Coronary artery (tissue), 2 donors: ENCODE measurements at regions not wholly inside any gene's neighbourhood (a gene's known extent, or its start where the extent isn't known, plus 50 kb on each side); places are given as distances from the start of the nearest gene placed in this dataset.

Experiments used
- DNase-seq: peaks from one replicate; pipeline ENCODE4 v3.0.0-alpha.2; 2017; ENCODE audit warnings: low spot score
- H3K27ac ChIP-seq, 2 donors: fragments of 200-600 bp; sonication (generic); one replicate each; pipeline ENCODE4 v1.5.1; 2016 to 2019
- H3K4me3 ChIP-seq: fragments of 200-600 bp; sonication (generic); 2 replicates; pipeline ENCODE4 v1.5.1; 2016; ENCODE audit warnings: mild to moderate bottlenecking, moderate library complexity
- CTCF ChIP-seq: fragments of 200-600 bp; sonication (generic); IDR thresholded peaks from one replicate; pipeline ENCODE4 v1.5.1; 2019; ENCODE audit warnings: antibody characterized with exemption

GRCh38 chr6:144582939-144583613 is 297.9 kb downstream of the UTRN start:
- H3K4me3 ChIP-seq = no peak overlapping the region

GRCh38 chr6:144583614-144583954 is 298.4 kb downstream of the UTRN start:
- Histone ChIP-seq H3K4me3 (no peak overlapping the region), H3K27ac (no peak overlapping the region)
- DNase-seq = no peak
- no peak for TF ChIP-seq CTCF

More at GRCh38 chr6:144582939-144583613, 297.9 kb downstream of the UTRN start:
- no peak for DNase-seq
- TF ChIP-seq CTCF = no peak
- no peak overlapping the region for H3K27ac ChIP-seq

GRCh38 chr6:144585217-144585814 is 300.2 kb downstream of the UTRN start:
- H3K27ac ChIP-seq = no peak overlapping the region
- DNase-seq = no peak
- H3K4me3 ChIP-seq = no peak overlapping the region
- TF ChIP-seq CTCF = peak; percentile 24

GRCh38 chr6:144586986-144587385 is 301.9 kb downstream of the UTRN start:
- no peak for DNase-seq
- no peak overlapping the region for H3K27ac ChIP-seq
- no peak for TF ChIP-seq CTCF
- H3K4me3 ChIP-seq = no peak overlapping the region

- DNase-seq = no peak
- TF ChIP-seq CTCF = no peak
- H3K27ac ChIP-seq = no peak overlapping the region
- H3K4me3 ChIP-seq = no peak overlapping the region
Observed at GRCh38 chr6:144588697-144589325, 303.7 kb downstream of the UTRN start.

GRCh38 chr6:144590532-144590931 is 305.4 kb downstream of the UTRN start:
- no peak for DNase-seq
- H3K27ac ChIP-seq = no peak overlapping the region
- no peak for TF ChIP-seq CTCF
- no peak overlapping the region for H3K4me3 ChIP-seq

- no peak for DNase-seq
- no peak overlapping the region for H3K4me3 ChIP-seq
- no peak for TF ChIP-seq CTCF
- no peak overlapping the region for H3K27ac ChIP-seq
Observed at GRCh38 chr6:144593392-144593791, 308.3 kb downstream of the UTRN start.
